Lung microvascular endothelial cell (primary cell): ENCODE measurements at regions not wholly inside any gene's neighbourhood (a gene's known extent, or its start where the extent isn't known, plus 50 kb on each side); places are given as distances from the start of the nearest gene placed in this dataset.

Source experiments
- DNase-seq, 2 donors: peaks; one replicate each; pipeline versions ENCODE4 v3.0.0 to v3.0.0-alpha.2; 2010; ENCODE audit warnings: low read depth in 2 of 2

DNA sequence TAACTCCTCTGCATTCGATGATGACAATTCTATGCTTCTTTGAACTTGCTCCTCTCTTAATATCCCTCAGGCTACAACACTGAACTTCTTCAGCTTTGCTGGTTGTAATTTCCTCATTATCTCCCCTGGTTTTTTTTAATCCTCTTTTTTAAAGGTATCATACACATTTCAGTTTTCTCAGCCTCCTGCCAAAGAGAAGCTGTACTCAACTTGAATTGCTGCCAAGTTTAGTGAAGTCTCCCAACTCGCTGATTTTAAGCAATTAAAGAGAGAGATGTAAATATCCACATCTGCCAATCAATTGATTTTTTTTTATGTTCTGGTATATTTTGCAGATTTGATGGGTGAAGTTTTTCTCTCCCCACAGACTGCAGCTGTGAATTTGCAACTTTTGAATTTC lies 817.8 kb downstream of the GALC start:
- DNase-seq: no peak

DNA sequence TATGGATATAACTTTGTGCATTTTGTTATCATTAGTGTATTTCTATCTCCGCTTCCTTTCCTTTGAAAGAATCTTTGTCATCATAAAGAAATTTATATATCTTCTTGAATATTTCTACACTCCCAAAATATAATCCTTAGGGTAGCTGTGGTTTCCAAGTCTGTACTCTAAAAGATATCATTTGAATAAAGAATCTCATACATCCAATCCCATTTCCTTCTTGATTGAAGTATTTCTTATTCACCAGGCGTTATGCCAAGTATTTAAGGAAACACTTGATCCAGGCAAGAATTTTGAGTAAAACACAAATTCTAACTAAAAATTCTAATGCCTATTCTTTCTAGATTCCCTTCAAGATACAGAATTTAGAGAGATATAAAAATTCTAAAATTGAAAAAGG lies 821.8 kb downstream of the GALC start:
- DNase-seq: no peak

DNA sequence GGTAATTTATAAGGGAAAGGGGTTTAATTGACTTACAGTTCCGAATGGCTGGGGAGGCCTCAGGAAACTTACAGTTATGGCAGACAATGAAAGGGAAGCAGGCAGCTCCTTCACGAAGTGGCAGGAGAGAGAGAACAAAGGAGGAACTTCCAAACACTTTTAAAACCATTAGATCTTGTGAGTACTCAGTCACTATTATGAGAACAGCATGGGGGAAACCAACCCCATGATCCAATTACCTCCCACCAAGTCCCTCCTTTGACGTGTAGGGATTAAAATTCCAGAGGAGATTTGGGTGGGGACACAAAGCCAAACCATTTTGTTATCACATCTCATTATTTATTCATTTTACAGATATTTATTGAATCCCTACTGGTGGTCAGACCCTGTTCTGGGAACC lies 822.8 kb downstream of the GALC start:
- no peak for DNase-seq

DNA sequence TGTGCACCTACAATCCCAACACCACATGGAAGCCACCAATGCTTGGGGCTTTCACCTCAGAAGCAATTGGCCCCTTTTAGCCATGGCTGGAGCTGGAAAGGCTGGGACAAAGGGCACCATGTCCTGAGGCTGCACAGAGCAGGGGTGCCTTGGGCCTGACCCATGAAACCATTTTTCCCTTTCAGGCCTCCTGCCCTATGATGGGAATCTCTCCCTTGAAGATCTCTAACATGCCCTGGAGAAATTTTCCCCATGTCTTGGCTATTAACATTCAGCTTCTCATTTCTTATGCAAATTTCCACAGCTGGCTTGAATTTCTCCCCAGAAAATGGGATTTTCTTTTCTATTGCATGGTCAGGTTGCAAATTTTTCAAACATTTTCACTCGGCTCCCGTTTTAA lies 823.6 kb downstream of the GALC start:
- DNase-seq: no peak

DNA sequence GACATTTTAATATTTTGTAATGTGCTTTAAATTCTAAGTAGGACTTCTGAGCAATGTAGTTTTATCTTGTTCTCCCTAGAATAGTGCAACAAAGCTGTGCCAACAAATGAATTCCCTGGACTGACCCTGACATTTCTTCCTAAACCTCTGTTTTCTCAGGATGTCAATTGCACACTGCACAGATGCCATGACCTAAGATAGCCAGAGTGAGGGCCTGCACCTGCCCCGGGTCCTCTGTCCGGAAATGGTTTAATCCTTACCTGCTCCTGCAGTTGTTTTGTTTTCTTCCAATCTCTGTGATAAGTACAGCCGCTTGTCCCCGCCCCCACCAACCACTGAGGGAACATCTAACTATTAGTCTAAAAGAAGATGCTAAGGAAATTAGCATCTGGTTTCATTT lies 831.5 kb downstream of the GALC start:
- DNase-seq: no peak

DNA sequence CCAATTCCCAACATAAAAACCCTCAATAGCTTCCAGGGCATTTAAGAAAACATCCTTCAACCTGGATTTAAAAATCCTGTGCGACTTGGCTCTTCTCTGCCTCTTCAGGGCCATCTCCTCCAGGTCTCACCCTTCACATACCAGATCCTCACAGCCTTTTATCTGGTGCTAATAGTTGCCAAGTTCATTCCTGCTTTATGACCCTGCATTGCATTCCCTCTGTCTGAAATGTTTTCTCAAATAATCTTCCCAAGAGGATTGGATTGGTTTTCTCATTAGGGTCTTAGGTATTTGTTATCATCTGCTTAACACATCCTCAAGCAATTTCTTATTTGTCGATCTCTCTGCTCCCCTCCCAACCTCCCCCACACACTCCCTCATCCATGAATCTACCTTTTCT lies 832.0 kb downstream of the GALC start:
- no peak for DNase-seq

DNA sequence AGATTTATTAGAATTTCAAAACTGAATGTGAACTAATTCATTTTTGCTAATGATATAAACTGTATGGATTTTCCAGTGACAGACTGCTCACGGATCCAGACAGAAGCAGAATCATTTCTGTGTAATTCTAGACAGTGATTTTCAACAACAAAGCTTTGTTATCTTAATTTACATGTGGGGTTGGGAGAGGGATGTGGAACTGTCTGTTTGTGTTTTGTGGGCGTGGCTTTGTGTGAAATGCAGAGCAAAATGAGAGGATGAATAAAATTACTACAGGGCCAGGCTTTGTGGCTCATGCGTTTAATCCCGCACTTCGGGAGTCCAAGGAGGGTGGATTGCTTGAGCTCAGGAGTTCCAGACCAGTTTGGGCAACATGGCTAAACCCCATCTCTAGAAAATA lies 834.7 kb downstream of the GALC start:
- DNase-seq: no peak

DNA sequence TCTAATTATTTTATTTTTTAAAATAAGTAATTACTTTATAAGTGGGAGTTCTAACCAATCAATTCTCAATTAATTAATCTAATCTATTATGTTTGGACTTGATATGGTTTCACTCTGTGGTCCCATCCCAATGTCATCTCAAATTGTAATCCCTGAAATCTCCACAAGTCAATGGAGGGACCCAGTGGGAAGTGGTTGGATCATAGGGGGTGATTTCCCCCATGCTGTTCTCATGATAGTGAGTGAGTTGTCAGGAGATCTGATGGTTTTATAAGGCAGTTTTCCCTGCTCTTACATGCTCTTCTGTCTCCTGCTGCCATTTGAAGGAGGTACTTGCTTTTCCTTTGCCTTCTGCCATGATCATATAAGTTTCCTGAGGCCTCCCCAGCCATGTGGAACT lies 836.1 kb downstream of the GALC start:
- no peak for DNase-seq

DNA sequence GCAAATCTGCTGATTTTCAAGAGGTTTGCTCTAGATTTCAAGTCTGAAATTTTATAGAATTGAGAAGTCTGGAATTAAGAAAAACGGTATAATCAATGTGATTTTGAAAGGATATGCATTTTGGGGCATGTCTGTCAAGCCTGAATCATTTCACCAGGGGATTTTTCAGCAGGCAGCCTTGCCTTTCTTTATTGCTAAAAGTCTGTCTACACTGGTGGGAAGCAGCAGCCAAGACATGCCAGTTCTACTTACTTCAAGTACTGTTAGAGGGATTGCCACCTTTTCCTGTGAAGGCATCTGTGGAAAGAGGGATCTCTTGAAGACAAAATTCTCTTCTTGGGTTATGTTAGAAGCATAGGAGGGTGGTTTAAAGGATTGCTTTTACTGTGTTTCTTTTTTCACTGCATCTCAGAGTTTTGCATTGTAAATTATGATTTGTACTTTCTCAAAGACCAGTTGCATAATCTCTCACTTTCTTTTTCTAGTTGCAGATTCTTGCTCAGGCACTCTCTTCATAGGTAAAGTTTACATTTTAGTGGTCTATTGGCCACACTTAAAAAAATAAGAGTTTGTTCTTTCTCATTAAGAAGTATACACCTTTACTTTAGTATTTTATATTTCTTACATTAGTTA lies 837.0 kb downstream of the GALC start:
- DNase-seq: no peak

DNA sequence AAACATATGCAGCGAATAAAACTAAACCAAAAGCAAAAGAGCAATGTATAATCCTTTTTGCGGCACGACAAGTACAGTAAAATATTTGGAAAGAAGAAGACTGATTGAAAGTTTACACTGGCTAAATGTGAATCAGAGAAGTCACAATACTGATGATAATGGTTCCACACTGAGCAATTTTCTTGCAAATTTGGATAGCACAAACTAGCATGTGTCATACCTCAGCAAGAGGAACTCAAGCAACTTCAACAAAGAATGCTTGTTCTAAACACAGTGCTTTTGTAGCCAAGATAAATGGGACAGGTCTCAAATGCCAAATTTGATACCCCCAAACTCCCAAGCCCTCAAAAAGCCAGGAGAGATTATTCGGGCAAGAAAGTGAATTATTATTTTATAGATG lies 839.1 kb downstream of the GALC start:
- DNase-seq: no peak

DNA sequence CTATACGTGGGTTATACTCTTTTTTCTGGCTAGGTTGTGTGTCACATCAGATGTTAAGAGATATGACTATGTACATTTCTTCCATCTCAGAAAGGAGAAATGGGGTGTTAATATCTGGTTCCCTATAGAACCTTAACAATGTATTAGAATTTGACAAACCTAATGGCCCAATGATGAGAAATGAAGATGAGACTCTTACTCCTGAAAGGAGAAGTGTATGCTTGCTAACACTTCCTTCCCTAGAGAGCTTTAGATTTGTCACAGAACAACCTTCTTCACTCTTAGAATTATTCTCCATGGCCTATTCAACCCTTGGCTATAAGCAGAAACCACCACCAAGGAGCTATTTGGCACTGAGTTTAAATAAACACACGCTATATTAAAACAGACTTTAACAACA lies 839.6 kb downstream of the GALC start:
- DNase-seq: no peak

DNA sequence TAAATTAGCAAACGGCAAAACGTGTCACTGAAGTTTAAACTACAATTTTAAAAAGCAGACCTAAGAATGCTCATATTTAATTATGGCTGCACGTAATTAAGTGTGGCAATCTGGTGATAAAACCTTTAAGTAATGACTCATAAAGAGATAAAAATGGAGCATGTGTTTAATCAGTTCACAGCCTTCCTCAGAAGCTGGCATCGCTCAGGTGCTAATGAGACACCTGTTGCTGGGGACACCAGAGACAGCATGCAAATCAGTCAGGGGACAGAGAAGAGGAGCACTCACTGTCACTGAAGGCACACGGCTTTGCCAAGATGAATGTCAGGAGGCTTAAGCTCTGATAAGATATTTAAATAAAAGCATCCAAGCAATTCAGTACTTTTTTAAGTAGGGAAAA lies 840.3 kb downstream of the GALC start:
- DNase-seq: no peak

DNA sequence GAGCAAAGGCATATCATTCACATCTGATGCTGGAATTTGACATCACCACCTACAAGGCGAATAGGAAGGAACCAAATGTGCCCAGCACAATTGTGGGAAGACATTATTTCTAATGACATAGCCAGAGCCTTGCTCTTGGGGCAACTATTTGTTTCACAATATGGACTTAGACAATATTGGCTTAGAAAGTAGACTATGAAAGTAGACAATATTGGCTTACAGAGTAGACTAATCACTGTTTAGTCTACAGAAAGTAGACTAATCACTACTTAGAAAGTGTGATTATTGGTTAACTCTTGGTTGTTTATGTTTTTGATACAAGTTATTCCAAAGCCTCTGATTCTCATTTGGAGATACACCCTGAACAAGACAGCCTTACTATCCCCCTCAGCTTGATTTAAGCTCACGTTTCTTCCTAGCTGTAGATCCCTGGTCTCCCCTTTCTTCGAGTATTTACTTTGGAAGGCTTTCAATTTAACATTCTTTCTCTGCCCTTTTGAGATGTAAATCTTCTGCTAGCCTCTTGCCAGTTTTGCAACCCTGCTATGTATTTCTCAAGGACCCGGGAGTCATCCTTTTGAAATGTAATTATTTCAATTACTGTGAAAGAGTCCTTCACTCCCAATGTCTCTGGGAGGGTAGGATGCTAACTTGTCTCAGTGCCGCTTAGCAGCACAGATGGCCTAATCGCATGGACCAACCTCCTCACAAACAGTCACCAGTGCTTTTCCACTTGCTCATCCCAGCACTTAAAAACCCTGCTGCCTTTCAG lies 843.2 kb downstream of the GALC start:
- DNase-seq: no peak

DNA sequence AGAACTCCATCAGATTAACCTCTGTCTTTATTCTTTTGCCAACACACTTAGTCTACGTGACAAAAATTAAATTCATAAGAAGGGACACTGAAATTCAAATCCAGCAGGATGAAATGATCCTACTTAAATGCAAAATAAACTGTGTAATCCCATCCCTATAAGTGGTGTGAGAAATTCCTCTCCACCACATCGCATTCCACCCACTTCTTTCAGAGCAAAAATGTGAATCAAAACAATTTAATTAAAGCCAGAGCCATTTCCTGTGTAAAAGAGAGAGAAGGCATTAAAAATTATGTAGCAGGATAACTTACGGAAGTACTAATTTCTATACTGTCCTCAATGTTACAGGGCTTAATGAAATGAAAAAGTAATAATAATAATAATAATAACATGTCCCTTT lies 844.3 kb downstream of the GALC start:
- DNase-seq: no peak

DNA sequence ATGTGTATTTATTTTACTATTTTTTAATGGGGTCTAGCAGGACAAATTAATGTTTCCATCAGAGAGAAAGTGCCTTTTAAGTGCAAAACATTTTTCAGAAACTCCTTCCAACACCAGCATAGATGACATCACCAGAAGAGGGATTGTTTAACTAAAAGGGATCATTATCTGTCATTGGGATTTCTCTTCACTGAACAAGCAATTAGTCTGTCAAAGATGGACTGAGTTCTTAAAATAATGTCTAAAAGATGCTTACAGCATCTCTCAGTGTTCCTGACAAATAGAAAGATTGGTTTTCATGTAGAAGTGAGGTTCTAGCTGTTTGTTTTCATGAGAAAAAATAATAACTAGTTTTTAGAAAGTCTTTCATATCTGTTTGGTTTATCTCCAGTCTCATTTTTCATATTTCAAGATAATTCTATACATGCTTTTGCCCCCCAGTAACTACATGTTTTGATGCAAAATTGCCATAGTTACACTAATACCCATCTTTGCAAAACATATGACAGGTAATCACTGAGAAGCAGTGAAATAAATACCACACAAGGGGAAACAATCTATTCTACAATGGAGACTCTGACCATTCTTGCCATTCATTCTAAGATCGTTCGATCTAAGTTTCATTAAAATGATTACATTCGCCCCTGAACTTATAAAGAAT lies 850.3 kb downstream of the GALC start:
- DNase-seq: no peak

DNA sequence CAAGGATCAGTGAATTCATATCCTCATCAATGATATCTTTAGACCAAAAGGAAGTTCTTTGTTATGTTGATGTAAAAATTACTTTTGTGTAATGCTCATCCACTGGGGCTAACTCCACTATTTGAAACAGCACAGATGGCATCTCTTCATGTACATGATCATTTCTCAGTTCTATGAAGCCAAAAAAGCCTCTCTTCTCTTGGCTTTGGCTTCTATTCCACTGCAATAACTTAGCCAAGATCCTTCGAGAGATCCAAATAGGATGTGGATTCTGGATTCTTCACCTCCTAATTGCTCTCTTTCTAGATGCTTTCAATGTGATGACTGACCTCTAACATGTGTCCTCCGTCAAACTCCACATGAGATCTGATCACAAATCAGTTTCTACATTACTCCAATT lies 851.2 kb downstream of the GALC start:
- no peak for DNase-seq

DNA sequence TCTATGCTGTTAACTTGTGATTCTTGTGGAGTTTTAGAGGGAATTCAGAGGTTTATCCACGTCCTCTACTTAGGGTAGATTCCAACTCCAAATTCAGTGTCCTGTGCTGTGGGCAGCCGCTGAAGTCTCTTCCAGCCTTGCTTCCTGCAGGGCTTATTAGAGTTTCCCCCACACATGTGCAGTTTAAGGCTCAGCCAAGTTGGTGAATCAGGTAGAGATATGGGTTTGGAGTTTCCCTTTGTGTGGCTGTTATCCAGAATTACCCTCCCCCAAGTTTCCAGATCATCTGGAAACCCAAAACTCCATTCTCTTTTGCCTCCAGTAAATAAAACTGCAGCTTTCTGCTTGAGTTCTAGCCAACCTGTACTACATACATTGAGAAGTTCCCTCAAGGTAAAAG lies 853.7 kb downstream of the GALC start:
- no peak for DNase-seq

DNA sequence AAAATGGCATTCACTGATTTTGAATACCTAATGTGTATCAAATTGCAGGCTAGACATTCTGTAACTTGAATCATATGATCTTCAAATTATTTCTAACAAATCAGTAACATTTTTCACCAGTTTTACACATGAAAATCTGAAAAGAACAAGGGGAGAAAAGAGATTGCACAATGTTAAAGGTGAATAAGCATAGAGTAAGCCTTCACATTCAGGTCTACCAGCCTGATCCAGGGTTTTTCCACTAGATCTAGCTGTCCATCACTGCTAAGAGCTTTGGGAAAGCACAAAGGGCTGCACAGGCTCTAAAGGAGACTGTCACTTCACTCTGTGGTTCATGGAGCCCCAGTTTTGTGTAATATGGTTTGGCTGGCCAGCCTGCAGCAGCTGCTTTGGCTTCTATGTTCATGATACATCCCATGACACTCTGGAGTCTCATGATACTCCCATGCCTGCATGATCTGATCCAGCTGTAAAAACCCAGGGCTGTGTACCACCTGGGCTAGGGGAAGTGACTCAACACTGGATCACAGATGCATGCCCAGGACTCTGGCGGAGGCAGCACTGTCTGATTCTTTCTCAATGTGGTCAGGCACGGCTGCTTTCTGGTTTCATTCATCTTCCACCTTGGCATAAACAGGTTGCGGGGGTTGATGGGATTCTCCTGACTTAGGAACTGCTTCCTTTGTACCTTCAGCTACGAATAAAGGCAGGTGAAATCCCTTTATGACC lies 859.7 kb downstream of the GALC start:
- DNase-seq: no peak

DNA sequence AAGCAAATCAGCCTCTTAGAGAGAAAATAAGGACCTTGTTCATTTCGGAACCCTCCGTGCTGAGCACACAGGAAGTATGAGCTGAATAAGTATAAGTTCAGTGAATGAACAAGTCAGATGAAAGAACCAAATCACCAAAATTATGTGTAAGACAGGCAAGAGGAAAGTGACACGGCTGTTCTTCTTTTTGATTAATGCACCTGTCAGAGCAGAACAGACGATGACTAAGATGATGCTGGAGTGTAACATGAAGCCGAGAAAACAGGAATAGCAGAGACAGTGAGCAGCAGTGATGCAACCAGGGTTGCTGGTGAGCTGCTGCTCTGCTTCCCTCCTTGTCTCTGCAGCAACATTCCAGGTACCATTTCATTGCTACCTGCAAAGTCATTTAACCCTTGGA lies 861.1 kb downstream of the GALC start:
- no peak for DNase-seq

DNA sequence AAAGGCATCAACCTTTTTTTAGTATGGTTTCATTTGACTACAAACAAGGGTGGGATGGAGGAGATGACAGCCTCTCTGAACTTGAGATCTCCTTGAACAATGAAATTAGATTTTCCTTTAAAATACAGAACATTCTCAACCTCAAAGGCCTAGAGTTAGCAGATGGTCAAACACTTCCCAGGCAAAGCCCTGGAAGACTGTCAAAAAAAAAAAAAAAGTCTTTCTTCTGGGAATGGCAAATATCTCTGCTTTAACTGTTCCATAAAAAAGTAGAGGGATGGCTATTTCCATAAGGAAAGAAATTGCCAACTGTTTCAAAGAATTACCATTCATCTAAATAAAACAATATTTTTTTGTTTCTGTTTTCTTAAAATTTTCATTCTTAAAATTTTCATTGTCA lies 870.8 kb downstream of the GALC start:
- DNase-seq: no peak

DNA sequence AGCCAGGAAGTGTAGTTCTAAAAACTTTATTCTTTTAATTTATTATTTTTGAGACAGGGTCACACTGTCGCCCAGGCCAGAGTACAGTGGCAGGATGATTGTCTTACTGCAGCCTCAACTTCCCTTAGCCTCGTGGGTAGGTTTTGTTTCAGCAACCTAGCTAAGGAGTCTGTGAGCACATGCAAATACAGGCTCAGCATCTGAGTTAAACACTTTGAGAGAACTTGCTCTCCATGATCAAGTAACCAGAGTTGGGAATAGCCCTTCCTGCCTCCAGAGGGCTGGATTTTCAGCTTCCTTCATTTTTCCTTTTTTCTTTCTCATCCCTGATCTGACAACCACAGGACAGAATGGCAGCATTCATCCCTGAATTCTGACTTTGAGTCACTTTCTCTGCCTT lies 871.3 kb downstream of the GALC start:
- no peak for DNase-seq

DNA sequence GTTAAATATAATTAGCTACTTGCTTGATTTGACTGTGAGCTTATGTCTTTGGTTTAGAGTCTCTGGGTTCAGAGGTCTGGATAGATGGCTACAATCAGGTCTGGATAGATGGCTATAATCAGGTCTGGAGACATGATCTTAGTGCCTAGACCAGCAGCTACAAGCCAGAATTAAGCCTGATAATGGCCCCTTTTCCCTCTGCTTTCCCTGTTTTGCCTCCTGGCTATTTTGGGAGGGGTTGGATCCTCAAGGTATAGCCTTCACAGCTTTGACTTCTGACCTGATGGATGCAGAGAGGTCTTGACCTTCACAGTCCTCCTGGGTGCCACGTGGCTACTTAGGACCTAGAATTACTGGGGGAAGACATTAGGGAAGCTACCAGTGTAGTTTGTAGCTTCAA lies 877.7 kb downstream of the GALC start:
- DNase-seq: no peak
